ENCODE measurements at regions not wholly inside any gene's neighbourhood (a gene's known extent, or its start where the extent isn't known, plus 50 kb on each side); places are given as distances from the start of the nearest gene placed in this dataset.
"Not testable (repeated sequence)": the region's sequence is repeated elsewhere in the genome, so short reads cannot be mapped to it uniquely, and the experiment has no call there.

DNA sequence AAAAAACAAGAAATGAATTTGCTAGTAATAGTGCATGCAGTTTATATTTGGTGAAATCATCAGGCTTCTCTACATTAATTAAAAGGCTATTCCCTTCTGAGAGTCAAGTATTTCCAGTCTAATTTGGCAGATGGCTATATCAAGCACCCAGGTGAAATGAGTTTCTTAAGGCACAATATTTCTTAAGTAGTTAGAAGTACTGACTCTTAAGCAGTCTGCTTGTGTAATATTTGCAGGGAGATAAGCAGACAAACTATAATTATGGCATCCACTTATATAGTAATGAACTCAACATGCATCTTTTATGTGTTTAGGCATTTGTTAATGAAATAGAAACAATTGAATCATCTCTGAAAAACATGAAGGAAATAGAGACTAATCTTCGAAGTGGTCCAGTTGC, 189.2 kb downstream of the UTRN start:
- DNase-seq (ENCODE audit: extremely low read depth in 1 of 2, low read depth in 1 of 2), result no peak

- no peak for DNase-seq (ENCODE audit: extremely low read depth in 1 of 2, low read depth in 1 of 2)
These were observed 189.8 kb downstream of the UTRN start for GRCh38 chr6:144474904-144475303.

GRCh38 chr6:144475411-144475810, 190.3 kb downstream of the UTRN start:
- DNase-seq (ENCODE audit: extremely low read depth in 1 of 2, low read depth in 1 of 2), result no peak

- no peak for DNase-seq (ENCODE audit: extremely low read depth in 1 of 2, low read depth in 1 of 2)
These were observed 191.2 kb downstream of the UTRN start for GRCh38 chr6:144476286-144476685.

GRCh38 chr6:144477396-144477795, 192.3 kb downstream of the UTRN start:
- no peak for DNase-seq (ENCODE audit: extremely low read depth in 1 of 2, low read depth in 1 of 2)

DNA sequence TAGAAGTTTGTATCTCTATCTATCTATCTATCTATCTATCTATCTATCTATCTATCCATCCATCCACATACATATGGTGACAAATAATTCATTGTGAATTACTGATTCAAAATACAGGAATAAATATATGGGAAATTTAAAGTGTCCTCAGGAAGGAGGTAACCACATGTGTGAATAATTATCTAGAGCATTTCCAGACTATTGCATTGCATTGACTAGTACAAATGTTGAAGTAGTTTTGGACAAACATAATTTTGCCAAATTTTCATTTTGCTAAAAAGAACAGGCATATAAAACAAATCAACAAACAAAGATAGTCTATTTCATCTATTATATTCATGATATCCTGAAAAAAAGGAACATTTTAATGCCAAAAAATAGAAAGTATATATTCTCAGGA, 192.7 kb downstream of the UTRN start:
- no peak for DNase-seq (ENCODE audit: extremely low read depth in 1 of 2, low read depth in 1 of 2)

DNA sequence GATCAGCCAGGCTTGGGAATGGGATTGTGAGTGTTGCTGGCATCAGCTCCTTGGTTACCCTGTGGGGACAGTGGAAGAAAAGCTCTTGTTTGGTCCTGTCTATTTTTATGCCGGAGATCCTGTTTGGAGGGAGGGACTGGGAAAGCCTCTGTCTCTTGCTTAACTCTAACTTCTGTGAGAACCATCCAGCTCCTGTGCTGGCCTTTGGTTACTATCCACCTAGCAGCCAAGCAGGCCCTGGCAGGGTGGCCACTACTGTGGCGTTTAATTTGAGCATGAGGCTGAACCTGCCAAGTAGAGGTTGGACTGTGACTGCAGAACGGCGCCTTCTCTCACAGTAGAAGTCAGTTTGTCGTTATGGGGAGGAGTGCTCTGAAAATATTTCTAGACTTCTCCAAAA, 193.3 kb downstream of the UTRN start:
- no peak for DNase-seq (ENCODE audit: extremely low read depth in 1 of 2, low read depth in 1 of 2)

- DNase-seq (ENCODE audit: extremely low read depth in 1 of 2, low read depth in 1 of 2), result no peak
These were observed 194.9 kb downstream of the UTRN start for GRCh38 chr6:144479991-144480390.

DNA sequence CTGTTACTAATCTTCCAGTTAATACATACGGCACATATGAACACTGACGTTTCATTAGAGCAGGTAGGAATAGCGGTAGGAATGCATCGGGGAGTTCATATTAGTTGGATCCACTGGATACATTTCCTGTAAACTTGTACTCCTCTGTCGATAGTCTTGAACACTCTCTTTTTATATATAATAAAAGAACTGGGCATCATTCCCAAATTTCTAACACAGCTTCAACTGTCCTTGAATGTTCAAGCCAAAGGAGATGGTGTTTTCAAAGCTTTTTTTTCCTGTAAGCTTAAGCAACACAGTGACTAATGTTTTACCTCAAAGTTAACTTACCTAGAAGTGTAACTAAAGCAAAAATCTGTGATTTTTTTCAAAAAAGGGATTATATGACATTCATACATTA, 195.3 kb downstream of the UTRN start:
- no peak for DNase-seq (ENCODE audit: extremely low read depth in 1 of 2, low read depth in 1 of 2)

- no peak for DNase-seq (ENCODE audit: extremely low read depth in 1 of 2, low read depth in 1 of 2)
These were observed 196.4 kb downstream of the UTRN start for GRCh38 chr6:144481527-144481926.

DNA sequence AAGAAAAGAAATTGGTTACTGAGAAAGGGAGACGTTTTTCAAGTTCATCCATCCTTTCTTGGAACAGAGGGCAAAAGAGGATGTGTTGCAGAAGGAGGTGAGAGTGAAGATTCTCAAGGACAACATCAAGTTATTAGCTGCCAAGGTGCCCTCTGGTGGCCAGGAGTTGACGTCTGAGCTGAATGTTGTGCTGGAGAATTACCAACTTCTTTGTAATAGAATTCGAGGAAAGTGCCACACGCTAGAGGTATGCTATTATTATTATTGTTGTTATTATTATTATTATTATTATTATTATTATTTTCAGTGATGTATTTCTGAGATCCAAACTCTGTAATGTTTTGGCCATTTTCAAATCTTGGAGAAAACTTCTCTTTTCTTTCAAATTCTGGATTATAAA, 197.0 kb downstream of the UTRN start:
- DNase-seq (ENCODE audit: extremely low read depth in 1 of 2, low read depth in 1 of 2), result peak; percentile 32 to 52

- DNase-seq (ENCODE audit: extremely low read depth in 1 of 2, low read depth in 1 of 2), result no peak
These were observed 200.4 kb downstream of the UTRN start for GRCh38 chr6:144485531-144485930.

DNA sequence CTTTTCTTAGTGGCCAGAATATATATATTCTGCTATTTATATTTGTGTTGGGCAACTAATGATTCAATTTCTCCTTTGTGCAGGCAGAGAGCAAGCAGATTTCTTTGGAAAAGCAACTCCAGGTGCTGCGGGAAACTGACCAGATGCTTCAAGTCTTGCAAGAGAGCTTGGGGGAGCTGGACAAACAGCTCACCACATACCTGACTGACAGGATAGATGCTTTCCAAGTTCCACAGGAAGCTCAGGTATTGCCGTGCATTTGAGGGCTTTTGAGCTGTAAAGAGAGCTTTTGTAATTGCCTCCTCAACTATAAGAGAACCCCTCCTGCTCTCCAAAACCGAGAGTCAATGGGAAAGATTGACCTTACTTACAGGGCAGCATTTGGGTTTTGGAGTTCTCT, 203.5 kb downstream of the UTRN start:
- no peak for DNase-seq (ENCODE audit: extremely low read depth in 1 of 2, low read depth in 1 of 2)

DNA sequence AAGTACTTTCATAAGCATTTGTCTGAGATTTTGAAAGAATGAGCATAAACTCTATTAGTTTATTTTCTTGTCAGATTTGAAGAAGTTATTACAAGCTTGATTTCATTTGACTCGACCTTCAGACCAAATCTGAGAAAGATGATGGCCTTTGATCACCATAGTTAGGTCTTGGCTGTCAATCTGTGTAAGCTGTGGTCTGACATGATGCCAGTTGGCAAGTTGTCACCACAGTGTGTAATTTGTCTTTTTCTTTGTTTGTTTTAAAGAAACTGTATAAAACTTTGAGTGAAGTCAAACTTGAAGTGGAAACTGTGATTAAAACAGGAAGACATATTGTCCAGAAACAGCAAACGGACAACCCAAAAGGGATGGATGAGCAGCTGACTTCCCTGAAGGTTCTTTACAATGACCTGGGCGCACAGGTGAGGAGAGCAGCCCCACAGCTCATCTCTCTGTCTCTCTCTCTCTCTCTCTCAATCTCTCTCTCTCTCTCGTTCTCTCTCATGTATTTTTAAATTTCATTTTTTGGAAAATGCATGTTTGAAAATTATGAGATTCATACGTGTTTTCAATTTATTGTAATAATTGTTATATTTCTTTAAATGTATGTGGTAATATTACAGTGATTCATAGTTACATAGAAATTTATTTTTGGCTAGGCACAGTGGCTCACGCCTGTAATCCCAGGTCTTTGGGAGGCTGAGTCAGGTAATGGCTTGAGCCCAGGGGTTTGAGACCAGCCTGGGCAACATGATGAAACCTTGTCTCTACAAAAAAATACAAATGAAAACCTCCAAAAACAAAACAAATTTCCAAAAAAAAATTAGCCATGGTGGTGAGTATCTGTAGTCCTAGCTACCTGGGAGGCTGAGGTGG, 208.1 kb downstream of the UTRN start:
- no peak for DNase-seq (ENCODE audit: extremely low read depth in 1 of 2, low read depth in 1 of 2)

DNA sequence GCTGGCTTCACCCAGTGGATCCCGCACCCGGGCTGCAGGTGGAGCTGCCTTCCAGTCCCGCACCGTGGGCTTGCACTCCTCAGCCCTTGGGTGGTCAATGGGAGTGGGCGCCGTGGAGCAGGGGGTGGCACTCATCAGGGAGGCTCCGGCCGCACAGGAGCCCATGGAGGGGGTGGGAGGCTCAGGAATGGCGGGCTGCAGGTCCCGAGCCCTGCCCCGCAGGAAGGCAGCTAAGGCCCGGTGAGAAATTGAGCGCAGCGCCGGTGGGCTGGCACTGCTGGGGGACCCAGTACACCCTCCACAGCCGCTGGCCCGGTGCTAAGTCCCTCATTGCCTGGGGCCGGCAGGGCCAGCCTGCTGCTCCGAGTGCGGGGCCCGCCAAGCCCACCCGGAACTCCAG, 209.9 kb downstream of the UTRN start:
- DNase-seq (ENCODE audit: extremely low read depth in 1 of 2, low read depth in 1 of 2), result not testable (repeated sequence)

- DNase-seq (ENCODE audit: extremely low read depth in 1 of 2, low read depth in 1 of 2), result no peak
These were observed 212.5 kb downstream of the UTRN start for GRCh38 chr6:144497650-144498049.

DNA sequence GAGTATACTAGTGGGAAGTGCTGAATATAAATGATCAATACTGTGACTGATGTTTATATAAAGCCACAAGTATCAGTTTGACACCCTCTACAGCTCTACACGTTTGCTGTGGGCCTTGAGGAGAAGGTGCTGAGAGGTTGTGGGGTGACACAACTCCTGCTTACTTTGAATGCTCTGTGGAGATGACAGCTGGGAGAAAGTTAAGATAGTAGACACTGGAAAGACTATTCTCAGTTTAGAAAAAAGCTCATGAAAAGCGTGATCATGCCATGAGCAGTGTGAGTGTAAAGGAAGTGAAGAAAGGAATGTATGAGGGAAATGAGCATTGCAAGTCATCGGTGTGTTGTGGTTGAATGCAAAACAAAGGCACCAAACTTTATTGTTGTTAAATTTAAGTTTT, 215.8 kb downstream of the UTRN start:
- DNase-seq (ENCODE audit: extremely low read depth in 1 of 2, low read depth in 1 of 2), result no peak

DNA sequence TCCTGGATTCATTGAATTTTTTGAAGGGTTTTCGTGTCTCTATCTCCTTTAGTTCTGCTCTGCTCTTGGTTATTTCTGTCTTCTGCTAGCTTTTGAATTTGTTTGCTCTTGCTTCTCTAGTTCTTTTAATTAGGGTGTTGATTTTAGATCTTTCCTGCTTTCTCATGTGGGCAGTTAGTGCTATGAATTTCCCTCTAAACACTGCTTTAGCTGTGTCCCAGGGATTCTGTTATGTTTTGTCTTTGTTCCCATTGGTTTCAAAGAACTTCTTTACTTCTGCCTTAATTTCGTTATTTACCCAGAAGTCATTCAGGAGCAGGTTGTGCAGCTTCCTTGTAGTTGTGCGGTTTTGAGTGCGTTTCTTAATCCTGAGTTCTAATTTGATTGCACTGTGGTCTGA, 220.1 kb downstream of the UTRN start:
- not testable (repeated sequence) for DNase-seq (ENCODE audit: extremely low read depth in 1 of 2, low read depth in 1 of 2)

- DNase-seq (ENCODE audit: extremely low read depth in 1 of 2, low read depth in 1 of 2), result not testable (repeated sequence)
These were observed 220.9 kb downstream of the UTRN start for GRCh38 chr6:144506051-144506450.

GRCh38 chr6:144507772-144508312, 222.7 kb downstream of the UTRN start:
- DNase-seq (ENCODE audit: extremely low read depth in 1 of 2, low read depth in 1 of 2), result not testable (repeated sequence)

DNA sequence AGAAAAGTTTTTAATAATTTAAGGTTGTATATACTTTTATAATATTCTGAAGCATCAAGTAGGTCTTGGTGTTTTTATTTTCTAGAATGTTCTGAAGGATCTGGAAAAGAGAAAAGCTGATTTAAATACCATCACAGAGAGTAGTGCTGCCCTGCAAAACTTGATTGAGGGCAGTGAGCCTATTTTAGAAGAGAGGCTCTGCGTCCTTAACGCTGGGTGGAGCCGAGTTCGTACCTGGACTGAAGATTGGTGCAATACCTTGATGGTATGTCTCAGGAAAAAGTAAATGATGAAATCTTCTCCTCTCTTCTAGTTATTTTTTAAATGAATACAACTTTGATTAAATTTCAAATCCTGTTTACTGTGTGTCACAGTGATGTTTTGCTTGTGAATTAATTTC, 225.7 kb downstream of the UTRN start:
- DNase-seq (ENCODE audit: extremely low read depth in 1 of 2, low read depth in 1 of 2), result no peak

GRCh38 chr6:144515761-144516160, 230.6 kb downstream of the UTRN start:
- no peak for DNase-seq (ENCODE audit: extremely low read depth in 1 of 2, low read depth in 1 of 2)

- DNase-seq (ENCODE audit: extremely low read depth in 1 of 2, low read depth in 1 of 2), result no peak
These were observed 234.3 kb downstream of the UTRN start for GRCh38 chr6:144519426-144519825.

Measured in activated CD8-positive, alpha-beta memory T cell treated with anti-CD3 and anti-CD28 coated beads for 1 hour (primary cell).